ENCODE measurements at regions not wholly inside any gene's neighbourhood (a gene's known extent, or its start where the extent isn't known, plus 50 kb on each side); places are given as distances from the start of the nearest gene placed in this dataset.
"Not testable (repeated sequence)": the region's sequence is repeated elsewhere in the genome, so short reads cannot be mapped to it uniquely, and the experiment has no call there.

DNA sequence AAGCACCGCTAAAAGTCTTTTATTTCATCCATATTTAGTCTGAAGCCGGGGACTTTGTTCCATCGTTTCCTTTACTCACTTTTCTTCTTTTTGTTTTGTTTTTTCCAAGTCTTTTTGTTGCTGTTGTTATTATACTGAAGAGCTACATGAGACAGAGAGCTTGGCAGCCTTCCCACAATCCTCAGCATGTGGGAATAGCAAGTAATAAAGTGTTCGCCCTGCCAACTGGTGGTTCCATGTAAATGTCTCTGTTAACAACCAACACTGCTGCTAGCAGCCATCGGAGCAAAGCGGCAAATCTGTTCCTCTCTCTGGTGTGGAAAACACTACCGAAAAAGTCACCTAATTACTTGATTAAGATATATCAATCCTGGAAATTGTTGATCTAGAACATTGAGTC is 437.8 kb upstream of the ID4 start:
- in situ Hi-C loops (cut with HindIII; ENCODE audit: low pct_unique_long_range_greater_than_20kb, low sequenced_read_pairs) = no loop called here
- DNase-seq (ENCODE audit: low read depth, low spot score) = peak; percentile 46

DNA sequence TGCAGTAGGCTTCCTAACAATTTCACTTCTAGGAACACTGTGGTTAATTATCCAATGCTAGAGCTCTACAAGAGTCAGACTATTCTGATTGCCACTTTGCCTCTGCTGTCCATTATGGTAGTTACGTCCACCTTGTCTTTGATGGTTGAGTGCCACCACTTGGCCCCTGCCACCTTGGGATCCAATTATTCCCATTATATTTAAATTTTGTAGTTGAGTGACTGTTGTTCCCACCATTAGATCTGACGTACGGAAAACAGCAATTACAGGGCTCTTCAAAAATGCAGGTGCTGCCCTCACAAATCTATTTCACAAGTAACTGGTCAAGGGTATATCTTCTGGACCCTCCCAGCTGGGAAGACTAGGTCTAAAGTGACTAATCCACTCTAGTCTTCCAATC is 432.3 kb upstream of the ID4 start:
- in situ Hi-C loops (cut with HindIII; ENCODE audit: low pct_unique_long_range_greater_than_20kb, low sequenced_read_pairs); DNase-seq (ENCODE audit: low read depth, low spot score): not testable (repeated sequence)

DNA sequence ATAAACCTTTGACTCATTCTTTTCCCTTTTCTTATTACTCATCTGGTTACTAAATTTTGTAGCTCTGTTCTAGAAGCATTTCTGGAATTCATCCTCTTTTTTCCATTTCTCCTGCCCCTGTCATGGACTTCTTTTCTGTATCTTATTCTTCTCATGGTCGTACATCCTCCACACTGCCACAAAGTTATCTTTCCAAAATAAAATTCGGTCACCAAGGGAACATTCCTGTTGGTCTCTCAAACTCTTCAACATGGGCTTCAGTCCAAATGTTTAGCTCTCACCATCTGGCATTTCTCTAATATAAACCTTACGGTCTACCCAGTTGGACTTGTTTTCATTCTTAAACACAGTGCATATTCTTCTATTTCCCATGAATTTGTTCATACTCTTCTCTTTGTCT is 428.8 kb upstream of the ID4 start:
- no peak for DNase-seq (ENCODE audit: low read depth, low spot score)
- in situ Hi-C loops (cut with HindIII; ENCODE audit: low pct_unique_long_range_greater_than_20kb, low sequenced_read_pairs) = no loop called here

DNA sequence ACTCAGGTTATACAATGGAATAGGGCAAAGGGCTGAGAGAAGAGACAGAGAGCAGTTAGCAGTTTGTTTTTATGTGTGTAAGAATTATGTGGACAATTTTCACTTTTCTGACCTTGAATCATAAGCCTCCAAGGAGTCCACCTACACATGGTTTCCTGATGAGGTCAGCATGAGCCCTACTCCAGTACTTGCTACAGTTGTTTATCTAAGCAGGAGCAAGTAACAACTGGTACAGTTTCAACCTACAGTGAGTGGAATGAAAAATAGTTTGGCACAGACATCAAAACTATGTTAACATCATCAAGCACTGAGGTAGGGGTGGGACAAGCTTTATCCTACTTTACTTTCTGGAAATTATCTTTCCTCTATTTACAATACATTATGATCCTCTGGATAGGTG is 426.7 kb upstream of the ID4 start:
- no peak for DNase-seq (ENCODE audit: low read depth, low spot score)
- in situ Hi-C loops (cut with HindIII; ENCODE audit: low pct_unique_long_range_greater_than_20kb, low sequenced_read_pairs) = no loop called here

DNA sequence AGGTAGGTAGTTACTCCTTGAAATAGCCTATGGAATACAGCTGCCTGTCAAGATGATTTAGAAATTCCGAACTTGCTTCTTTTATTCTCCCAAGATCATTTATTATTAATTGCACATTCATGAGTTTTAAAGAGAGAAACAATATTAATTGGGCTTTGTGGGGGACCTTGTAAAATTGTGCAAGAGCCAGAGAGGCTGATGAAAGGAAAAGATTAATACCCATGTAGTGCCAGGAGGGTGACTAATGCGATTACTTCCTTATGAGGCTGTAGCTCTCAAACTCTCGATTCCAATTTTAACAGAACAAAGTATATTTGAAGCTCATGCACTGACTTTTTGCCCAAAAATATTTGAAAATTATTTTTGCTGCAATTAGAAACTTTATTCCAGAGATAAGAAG is 423.8 kb upstream of the ID4 start:
- in situ Hi-C loops (cut with HindIII; ENCODE audit: low pct_unique_long_range_greater_than_20kb, low sequenced_read_pairs) = no loop called here
- no peak for DNase-seq (ENCODE audit: low read depth, low spot score)

DNA sequence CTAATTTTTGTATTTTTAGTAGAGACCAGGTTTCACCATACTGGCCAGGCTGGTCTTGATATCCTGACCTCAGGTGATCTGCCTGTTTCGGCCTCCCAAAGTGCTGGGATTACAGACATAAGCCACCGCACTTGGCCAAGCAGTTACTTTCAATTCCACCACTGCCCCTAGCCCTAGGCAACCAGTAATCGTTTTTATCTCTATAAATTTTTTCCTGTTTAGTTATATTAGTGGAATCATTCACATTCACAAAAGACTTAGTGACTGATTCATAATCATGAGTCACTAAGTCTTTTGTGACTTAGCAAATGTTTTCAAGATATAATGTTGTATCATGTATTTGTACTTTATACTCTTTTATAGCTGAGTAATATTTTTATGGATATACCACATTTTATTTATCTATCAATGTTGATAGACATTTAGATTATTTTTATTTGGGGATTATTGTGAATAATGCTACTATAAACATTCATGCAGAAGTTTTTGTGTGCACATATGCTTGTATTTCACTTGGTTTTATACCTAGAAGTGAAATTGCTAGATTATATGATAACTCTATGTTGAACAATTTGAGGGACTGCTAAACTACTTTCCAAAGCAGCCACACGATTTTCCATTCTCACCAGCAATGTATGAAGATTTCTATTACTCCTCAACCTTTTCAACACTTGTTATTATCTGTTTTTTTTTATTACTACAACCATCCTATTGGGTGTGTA is 421.4 kb upstream of the ID4 start:
- in situ Hi-C loops (cut with HindIII; ENCODE audit: low pct_unique_long_range_greater_than_20kb, low sequenced_read_pairs) = no loop called here
- DNase-seq (ENCODE audit: low read depth, low spot score) = no peak

DNA sequence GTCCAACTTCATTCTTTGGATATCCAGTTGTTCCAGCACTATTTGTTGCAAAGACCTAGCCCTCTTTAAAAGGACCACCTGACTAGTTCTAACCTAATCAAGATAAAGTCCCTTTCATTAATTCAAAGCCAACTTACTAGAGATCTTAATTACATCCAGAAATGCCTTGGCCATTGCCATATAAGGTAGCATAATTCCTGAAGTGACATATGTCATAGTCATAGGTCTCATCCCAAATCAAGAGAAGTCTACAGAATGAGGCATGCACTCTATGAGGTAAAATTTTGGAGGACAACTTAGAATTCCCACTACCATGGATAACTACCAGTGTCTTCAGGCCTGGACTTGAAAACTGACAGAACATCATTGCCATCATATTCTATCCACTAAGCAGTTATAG is 420.4 kb upstream of the ID4 start:
- no peak for DNase-seq (ENCODE audit: low read depth, low spot score)
- in situ Hi-C loops (cut with HindIII; ENCODE audit: low pct_unique_long_range_greater_than_20kb, low sequenced_read_pairs) = no loop called here

DNA sequence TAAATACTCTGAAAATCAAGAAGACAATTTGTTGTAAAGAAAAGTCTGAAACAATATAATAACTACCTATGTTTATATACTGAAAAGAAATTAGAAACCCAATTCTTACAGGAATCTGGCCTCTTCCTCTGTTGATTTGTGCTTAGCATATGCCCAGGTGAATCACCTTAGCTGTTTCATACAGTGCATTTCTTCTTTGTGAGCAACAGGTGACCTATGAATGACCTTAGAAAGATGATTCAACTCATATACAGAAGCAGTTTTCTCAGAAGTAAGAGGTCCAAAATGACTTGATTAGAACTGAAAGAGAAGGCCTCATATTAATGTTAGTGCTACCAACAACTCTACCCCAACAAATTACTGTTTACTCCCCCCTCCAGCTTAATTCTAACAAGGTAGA is 419.5 kb upstream of the ID4 start:
- DNase-seq (ENCODE audit: low read depth, low spot score) = no peak
- in situ Hi-C loops (cut with HindIII; ENCODE audit: low pct_unique_long_range_greater_than_20kb, low sequenced_read_pairs) = no loop called here

DNA sequence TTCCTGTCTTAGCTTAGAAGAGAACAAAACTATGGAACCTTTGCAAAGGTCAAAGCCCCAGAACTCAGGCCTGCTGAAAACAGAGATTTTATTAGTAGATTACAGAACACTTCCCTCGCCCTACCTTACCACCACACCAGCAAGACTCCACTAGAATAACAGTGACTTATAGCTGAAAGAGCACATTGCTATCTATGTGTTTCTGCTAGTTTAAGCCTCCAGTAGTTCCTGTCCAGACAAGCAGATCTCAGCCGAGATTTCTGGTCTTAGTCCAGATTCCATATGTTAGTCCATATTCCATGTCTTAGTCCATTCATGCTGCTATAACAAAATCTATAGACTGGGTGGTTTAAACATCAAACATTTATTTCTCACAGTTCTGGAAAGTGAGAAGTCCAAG is 412.3 kb upstream of the ID4 start:
- no peak for DNase-seq (ENCODE audit: low read depth, low spot score)
- in situ Hi-C loops (cut with HindIII; ENCODE audit: low pct_unique_long_range_greater_than_20kb, low sequenced_read_pairs) = no loop called here

DNA sequence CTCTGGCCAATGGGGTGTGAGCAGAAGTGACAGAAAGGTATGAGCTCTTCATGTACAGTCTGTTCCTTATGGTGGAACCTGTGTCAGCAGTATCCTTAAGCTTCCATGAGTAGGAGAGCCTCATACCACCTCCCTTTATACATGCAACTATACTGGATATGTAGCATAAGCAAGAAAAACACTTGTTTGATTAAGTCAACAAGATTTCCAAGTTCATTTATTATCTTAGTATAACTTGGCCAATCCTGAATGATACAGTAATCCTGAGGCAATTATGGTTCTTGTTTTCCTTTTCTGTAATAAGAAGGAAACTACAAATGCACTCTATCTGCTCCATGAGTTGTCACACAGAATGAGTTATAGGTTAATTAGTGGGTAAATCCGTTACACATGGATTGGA is 409.6 kb upstream of the ID4 start:
- no peak for DNase-seq (ENCODE audit: low read depth, low spot score)
- in situ Hi-C loops (cut with HindIII; ENCODE audit: low pct_unique_long_range_greater_than_20kb, low sequenced_read_pairs) = no loop called here

DNA sequence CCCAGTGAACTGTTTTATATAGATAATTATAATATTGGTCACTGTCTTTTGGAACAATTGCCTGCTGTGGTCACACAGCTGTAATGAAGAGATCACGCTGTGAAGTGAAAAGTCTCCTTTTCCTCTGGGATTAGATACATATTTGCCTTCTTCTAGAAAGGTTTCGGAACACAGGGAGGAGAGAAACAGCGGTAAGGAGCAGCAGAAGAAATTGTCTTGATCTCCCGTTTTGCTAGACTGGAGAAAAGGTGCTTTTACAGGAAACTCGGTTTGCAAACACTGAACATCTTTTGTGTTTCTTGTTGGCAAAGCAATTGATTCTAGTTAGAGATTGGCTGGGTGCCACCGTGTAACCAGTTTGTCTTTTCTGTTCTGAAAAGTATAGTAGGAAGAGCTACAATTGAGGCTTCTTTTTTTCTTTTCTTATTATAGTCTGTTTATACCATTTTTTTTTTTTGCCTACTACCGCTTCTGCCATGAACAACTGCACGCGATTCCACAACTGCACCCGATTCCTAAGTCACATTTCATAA is 404.1 kb upstream of the ID4 start:
- in situ Hi-C loops (cut with HindIII; ENCODE audit: low pct_unique_long_range_greater_than_20kb, low sequenced_read_pairs) = no loop called here
- DNase-seq (ENCODE audit: low read depth, low spot score) = peak; percentile 68

DNA sequence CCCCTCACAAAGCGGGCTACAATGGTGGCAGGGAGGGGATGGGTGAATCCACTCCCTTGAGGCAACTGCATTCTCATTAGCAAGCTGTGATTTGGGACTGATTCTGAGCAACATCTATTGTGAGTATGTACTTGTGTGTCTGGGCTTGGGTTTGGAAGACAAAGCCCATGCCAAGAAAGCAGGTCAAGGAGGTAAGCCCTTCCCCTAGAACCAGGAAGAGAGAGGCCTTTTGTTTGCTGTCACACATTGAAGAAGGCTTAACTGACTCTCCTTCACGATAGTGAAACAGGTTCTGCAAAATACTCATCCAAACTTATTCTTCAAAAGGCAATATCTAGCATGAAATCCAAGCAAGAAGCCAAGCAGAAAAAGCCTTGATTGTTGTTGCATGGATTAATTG is 403.1 kb upstream of the ID4 start:
- DNase-seq (ENCODE audit: low read depth, low spot score) = no peak
- in situ Hi-C loops (cut with HindIII; ENCODE audit: low pct_unique_long_range_greater_than_20kb, low sequenced_read_pairs) = no loop called here

DNA sequence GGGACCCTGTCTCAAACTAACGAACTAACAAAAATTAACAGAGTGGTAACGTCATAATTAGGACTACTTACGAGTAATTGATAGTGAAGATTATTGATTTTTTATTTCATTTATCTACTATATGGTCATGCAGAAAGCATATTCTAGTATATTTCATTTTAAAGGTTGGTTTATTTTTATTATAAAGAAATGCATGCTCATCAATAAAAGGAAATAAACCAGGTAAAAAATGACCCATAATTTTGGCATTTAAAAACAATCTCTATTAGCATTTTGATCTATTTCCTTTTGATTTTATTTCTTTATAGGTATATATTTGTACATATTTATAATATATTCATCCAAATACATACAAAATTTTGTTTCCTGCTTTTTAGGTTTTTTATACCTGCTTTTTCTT is 401.4 kb upstream of the ID4 start:
- in situ Hi-C loops (cut with HindIII; ENCODE audit: low pct_unique_long_range_greater_than_20kb, low sequenced_read_pairs) = no loop called here
- DNase-seq (ENCODE audit: low read depth, low spot score) = no peak

DNA sequence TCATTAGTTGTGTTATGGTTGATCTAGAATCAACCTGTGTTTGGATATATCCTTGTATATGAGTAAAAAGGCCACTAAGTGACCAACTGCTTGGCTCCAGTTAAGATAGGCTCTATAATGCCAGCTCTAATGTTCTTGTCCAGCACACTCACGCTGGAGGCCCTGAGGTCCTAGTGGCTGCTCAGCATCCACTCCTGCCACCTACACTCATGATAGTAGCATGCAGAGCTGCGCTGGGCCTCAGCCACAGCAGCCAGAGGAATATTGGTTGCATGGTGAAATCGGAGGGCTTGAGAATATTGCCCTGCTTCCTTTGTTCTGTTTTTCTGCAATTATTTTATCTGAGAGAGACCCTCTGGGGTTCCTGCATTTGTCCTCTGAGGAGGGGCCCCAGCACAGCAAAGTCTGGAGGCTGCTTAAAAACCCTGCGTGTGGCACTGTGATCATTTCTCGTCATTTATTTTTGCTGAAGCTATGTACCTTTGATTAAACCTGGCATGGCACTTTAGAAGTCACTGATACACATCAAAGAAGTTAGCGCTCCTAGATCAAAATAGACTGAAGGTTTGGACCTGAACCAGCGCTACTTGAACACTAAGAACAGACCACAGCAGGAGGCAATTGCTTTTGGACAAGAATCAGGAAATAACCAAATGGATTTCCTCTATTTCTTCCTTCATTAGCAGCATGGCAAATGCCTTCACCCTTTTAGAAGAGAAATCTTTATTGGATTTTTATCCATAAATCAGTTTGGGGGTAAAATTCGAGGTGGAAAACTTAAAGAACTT is 398.4 kb upstream of the ID4 start:
- no peak for DNase-seq (ENCODE audit: low read depth, low spot score)
- in situ Hi-C loops (cut with HindIII; ENCODE audit: low pct_unique_long_range_greater_than_20kb, low sequenced_read_pairs) = no loop called here

DNA sequence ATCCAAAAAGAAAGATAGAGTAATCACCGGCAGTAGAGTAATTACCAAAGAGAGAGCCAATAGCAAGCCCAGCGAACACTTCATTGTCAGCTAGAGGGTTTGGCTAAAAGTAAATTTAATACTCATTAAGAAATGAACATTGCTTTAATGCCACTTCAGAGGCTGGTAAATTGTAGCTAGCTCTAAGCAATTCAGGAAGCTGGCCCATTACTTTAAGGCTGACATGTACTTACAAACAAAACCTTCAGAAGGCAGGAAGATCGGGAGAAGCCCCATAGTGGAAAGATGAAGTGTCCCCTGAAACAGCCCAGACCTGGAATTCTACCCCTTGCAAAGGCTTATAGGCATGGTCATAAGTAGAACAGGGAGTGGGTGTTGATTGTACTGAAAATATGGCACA is 396.6 kb upstream of the ID4 start:
- no peak for DNase-seq (ENCODE audit: low read depth, low spot score)
- in situ Hi-C loops (cut with HindIII; ENCODE audit: low pct_unique_long_range_greater_than_20kb, low sequenced_read_pairs) = no loop called here

DNA sequence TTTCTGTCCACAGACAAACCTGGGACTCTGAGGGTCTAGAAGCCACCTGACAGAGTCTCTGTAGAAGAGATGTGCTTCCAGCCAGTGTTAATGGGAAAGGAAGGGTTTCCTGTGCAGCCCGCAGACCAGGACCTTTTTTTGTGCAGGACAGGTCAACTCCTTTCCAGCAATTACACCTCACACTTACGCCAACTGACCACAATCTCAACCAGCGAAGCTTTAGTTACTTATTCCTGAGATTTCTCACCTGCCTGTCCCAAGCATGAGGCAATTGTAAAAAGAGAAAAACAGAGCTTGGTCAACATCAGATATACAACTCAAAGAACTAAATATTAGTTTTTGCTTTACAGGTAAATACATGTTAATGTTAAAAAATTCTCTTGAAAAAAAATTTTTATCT is 393.8 kb upstream of the ID4 start:
- DNase-seq (ENCODE audit: low read depth, low spot score) = no peak
- in situ Hi-C loops (cut with HindIII; ENCODE audit: low pct_unique_long_range_greater_than_20kb, low sequenced_read_pairs) = no loop called here

DNA sequence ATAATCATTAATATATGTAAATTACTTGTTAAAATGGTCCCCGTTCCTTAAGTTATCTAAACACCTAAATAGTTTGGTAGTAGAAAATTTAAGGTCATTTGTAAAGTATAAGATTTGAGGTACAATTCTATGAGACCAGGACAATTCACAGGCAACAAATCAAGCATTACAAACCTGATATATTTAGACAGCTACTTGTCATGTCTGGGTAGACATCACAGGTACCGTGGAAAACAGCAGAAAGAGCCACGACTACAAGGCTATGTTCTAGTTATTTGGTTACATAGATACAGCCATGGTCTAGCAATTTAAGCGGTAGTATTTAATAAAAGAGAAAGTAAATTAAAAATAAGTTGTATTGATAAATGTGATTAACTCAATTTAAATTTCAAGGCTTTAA is 393.1 kb upstream of the ID4 start:
- DNase-seq (ENCODE audit: low read depth, low spot score) = no peak
- in situ Hi-C loops (cut with HindIII; ENCODE audit: low pct_unique_long_range_greater_than_20kb, low sequenced_read_pairs) = no loop called here

DNA sequence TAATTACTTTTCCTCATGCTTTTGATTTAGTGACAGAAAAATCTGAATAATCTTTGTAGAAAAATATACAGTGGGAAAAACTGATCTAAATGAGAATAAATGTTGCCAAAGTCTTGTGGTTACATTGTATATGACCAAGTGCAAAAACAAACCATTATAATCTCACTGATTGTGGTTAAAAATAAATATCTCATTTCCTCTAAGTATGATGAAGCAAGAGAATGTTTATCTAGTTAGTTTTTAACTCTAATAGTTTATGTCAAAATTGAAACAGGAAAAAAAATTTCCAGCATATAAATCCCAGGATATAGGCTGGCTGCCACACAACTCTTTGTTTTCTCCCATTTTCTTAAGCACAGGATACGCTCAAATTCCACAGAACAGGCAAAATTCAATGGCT is 392.7 kb upstream of the ID4 start:
- in situ Hi-C loops (cut with HindIII; ENCODE audit: low pct_unique_long_range_greater_than_20kb, low sequenced_read_pairs) = no loop called here
- DNase-seq (ENCODE audit: low read depth, low spot score) = no peak

DNA sequence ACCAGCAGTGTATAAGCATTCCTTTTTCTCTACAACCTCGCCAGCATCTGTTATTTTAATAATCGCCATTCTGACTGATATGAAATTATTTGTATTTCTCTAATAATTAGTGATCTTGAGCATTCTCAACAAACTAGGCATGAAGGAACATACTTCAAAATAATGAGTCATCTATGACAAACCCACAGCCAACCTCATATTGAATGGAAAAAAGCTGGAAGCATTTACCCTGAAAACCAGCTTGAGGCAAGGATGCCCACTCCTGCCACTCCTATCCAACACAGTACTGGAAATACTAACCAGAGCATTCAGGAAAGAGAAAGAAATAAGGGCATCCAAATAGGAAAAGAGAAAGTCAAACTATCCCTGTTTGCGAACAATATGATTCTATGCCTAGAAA is 390.6 kb upstream of the ID4 start:
- in situ Hi-C loops (cut with HindIII; ENCODE audit: low pct_unique_long_range_greater_than_20kb, low sequenced_read_pairs) = no loop called here
- no peak for DNase-seq (ENCODE audit: low read depth, low spot score)

Data from SK-MEL-5 (cell line).